ENCODE measurements at regions not wholly inside any gene's neighbourhood (a gene's known extent, or its start where the extent isn't known, plus 50 kb on each side); places are given as distances from the start of the nearest gene placed in this dataset.
"Not testable (repeated sequence)": the region's sequence is repeated elsewhere in the genome, so short reads cannot be mapped to it uniquely, and the experiment has no call there.

- no peak for DNase-seq
Measured at GRCh38 chr3:110958313-110959147, 113.1 kb upstream of the NECTIN3 start.

- no peak for DNase-seq
Measured at GRCh38 chr3:110965976-110966375, 105.6 kb upstream of the NECTIN3 start.

GRCh38 chr3:110966966-110967663, 104.5 kb upstream of the NECTIN3 start:
- DNase-seq, result no peak

- DNase-seq, result no peak
Measured at GRCh38 chr3:110968076-110968475, 103.5 kb upstream of the NECTIN3 start.

GRCh38 chr3:110969229-110970211, 102.1 kb upstream of the NECTIN3 start:
- DNase-seq, result no peak

GRCh38 chr3:110971010-110971601, 100.5 kb upstream of the NECTIN3 start:
- DNase-seq, result no peak

GRCh38 chr3:110973263-110973895, 98.2 kb upstream of the NECTIN3 start:
- DNase-seq, result no peak

- DNase-seq, result no peak
Measured at GRCh38 chr3:110974902-110975301, 96.7 kb upstream of the NECTIN3 start.

- no peak for DNase-seq
Measured at GRCh38 chr3:110984456-110985250, 87.0 kb upstream of the NECTIN3 start.

- no peak for DNase-seq
Measured at GRCh38 chr3:110989446-110989845, 82.2 kb upstream of the NECTIN3 start.

- DNase-seq, result no peak
Measured at GRCh38 chr3:110995461-110996231, 76.0 kb upstream of the NECTIN3 start.

- not testable (repeated sequence) for DNase-seq
Measured at GRCh38 chr3:110998766-110999165, 72.8 kb upstream of the NECTIN3 start.

GRCh38 chr3:111006485-111006884, 65.1 kb upstream of the NECTIN3 start:
- not testable (repeated sequence) for DNase-seq

- DNase-seq, result no peak
Measured at GRCh38 chr3:111012388-111013248, 59.0 kb upstream of the NECTIN3 start.

Data from skin of body (tissue), 1 donor.